T-helper 1 cell treated with Interleukin-12 subunit alpha and Interleukin-12 subunit beta and Interleukin-4 antibody, amounts not matched to agents 30 μg/mL and 1 μg/mL, for 36 hours (primary cell): ENCODE measurements at regions not wholly inside any gene's neighbourhood (a gene's known extent, or its start where the extent isn't known, plus 50 kb on each side); places are given as distances from the start of the nearest gene placed in this dataset.

Experiments
- H3K27ac Mint-ChIP-seq: one replicate; pipeline ENCODE4 v1.8.0; 2021; ENCODE audit warnings: mild to moderate bottlenecking, mixed read lengths
- H3K27me3 Mint-ChIP-seq: one replicate; pipeline ENCODE4 v1.8.0; 2021; ENCODE audit warnings: low read depth, mixed read lengths
- H3K36me3 Mint-ChIP-seq: one replicate; pipeline ENCODE4 v1.8.0; 2021; ENCODE audit warnings: low read depth, mixed read lengths
- H3K4me1 Mint-ChIP-seq: one replicate; pipeline ENCODE4 v1.8.0; 2021; ENCODE audit warnings: low read depth, mixed read lengths
- H3K4me3 Mint-ChIP-seq: one replicate; pipeline ENCODE4 v1.8.0; 2021; ENCODE audit warnings: mild to moderate bottlenecking, moderate library complexity, mixed read lengths
- H3K9me3 Mint-ChIP-seq: one replicate; pipeline ENCODE4 v1.8.0; 2021; ENCODE audit warnings: mixed read lengths

DNA sequence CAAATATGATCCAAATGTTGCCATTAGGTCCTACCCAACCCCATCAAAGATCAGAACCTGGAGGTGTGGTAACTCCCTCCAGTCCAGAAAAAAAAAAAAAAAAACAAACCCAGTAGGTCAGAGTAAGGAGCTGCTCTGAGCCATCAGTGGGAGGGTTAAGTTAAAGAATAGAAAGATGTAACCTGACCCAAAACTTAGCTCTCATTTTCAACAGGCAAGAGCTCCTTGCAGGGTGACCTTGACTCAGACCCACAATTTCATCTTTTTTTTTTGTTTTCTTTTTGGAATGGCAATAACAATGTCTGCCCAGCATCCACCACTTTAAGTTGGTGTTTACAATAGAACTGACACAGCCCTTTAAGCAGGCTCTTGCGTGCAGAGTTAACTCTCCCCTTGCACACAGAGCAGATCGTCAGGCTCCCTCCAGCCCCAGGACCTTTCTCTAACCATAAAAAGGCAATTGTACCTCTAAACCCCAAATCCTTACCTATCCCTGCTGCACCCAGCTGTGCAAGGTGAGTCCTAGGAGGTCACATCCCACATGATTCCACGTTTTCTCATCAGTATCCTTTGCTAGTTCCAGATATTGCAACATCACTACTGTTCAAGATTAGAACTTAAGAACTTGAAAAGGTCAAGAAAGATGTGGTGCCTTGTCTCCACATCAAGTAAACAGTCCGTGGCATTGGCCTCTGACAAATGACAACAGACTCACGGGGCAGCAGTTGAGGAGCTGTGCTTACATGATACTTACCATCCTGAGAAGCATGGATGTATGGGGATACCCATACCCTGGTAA lies 178.6 kb upstream of the EEA1 start:
- Mint-ChIP-seq H3K9me3 (no peaks in the 10 kb centered on the region), H3K4me1 (no peaks in the 10 kb centered on the region), H3K27me3 (no peaks in the 10 kb centered on the region), H3K27ac (no peak overlapping the region), H3K4me3 (no peak overlapping the region), H3K36me3 (no peaks in the 10 kb centered on the region)

DNA sequence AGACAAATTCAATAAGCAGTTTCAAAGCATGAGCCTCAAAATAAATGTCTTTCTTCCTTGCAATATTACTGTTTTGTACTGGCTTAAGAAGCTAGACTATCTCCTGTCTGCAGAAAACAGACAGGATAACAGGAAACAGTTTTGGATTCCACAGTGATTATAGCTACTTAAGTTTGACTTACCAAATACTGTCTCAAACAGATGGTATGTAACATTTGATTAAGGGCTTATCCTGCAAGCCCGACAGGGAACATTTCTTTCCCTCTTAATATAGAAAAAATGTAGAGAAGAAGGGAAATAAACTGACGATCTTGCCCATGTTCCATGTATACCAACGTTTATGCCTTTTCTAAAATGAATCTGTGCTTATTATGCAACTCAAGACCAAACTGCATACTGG lies 179.9 kb upstream of the EEA1 start:
- Mint-ChIP-seq H3K9me3 (no peaks in the 10 kb centered on the region), H3K27me3 (no peaks in the 10 kb centered on the region), H3K27ac (no peak overlapping the region), H3K36me3 (no peaks in the 10 kb centered on the region), H3K4me1 (no peaks in the 10 kb centered on the region), H3K4me3 (no peak overlapping the region)

DNA sequence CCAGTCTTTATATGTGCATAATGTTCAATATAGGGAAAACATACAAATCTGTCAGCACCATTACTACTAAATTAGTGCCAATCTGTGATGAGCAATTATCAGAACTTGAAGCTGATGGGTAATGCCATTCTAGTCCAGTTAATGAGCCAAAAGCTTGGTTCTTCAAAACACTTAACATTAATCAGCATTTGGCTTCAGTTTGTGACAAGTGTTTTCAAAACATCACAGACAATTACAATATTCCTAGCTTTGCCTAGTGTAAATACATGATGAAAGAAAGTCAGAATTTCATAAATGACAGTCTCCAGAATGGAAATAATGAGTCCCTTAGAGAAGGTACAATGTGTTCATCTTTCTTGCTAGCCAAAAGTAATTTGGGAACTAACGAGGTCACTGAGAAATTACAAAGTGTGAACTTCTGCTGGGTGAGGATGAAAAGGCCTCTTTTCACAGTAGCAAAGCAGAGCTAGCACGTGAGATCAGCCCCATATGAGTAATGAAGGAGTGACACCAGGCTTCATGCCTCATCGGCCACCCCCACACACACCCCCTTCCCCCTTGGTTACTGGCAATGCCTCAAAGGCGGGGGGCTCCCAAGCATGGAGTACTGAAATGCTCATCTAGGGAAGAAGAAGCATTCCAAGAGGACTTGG lies 180.6 kb upstream of the EEA1 start:
- Mint-ChIP-seq H3K36me3 (no peaks in the 10 kb centered on the region), H3K27ac (no peak overlapping the region), H3K4me3 (no peak overlapping the region), H3K4me1 (no peaks in the 10 kb centered on the region), H3K27me3 (no peaks in the 10 kb centered on the region), H3K9me3 (no peaks in the 10 kb centered on the region)

DNA sequence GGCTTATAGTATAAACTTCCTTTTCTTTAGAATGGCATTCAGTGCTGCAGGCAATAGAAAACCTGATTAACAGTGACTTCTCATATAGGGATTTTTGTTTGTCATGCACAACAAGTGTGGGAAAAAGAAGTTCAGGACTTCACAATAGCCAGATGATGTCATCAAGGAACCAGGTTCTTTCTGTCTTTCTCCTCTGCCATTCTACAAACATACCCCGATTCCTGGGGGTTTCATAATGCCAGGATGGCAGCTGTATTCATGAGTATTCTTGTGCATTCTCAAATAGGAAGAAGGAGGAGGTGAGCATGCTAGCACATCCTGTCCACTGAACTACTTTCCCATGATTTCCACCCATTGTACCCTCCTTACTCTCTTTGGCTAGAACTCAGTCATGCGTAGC lies 182.7 kb upstream of the EEA1 start:
- no peaks in the 10 kb centered on the region for H3K4me1 Mint-ChIP-seq
- no peaks in the 10 kb centered on the region for H3K9me3 Mint-ChIP-seq
- no peak overlapping the region for H3K27ac Mint-ChIP-seq
- no peaks in the 10 kb centered on the region for H3K27me3 Mint-ChIP-seq
- H3K36me3 Mint-ChIP-seq = no peaks in the 10 kb centered on the region
- no peak overlapping the region for H3K4me3 Mint-ChIP-seq

DNA sequence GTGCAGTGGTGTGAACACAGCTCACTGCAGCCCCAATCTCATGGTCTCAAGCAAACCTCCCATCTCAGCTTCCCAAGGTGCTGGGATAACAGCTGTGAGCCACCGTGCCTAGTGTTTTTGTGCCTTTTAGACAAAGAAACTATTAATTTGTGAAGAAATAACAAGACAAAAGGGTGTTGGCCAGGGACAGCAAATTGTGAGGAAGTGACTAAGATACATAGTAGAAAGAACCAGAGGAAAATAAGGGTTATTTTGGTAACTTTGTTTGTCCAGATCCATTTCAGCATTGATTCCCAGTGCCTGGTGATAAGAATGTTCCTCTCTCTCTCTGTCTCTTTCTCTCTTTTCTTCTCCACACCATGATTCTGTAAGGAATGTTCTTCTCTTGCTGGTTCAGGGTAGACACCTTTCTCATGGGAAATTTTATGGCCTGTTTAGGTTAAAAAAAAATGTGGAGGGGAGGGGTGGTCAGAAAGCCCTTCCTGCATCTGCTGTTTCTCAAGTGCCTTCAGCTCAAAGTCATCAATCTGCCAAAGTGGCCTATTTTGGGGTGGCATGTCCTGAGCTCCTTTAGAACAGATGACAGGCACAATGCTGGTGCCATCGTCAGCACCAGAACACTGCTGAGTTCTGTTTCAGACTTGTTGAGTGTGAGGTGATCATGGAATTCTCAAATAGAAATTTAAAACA lies 184.4 kb upstream of the EEA1 start:
- H3K27me3 Mint-ChIP-seq = no peaks in the 10 kb centered on the region
- H3K36me3 Mint-ChIP-seq = no peaks in the 10 kb centered on the region
- no peaks in the 10 kb centered on the region for H3K9me3 Mint-ChIP-seq
- H3K4me3 Mint-ChIP-seq = no peak overlapping the region
- H3K4me1 Mint-ChIP-seq = no peaks in the 10 kb centered on the region
- H3K27ac Mint-ChIP-seq = no peak overlapping the region

DNA sequence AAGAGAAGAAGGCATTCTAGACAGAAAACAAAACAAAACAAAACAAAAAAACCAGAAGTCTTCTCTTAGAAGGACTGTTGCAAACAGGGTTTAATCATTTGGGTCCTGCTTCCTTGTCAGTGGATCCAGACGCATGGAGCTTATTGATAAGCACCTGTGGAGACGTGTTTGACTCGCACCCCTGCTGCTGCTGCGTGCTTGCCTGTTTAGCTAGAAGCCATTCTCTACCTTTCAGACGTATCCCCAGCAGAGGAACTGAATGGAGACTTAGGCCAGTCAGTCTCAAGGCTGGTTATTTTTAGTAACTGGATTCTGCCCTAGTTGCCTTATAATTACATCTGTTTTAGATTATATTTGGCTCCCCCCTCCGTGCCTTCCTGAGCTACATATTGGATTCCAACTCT lies 186.1 kb upstream of the EEA1 start:
- Mint-ChIP-seq H3K9me3 (no peaks in the 10 kb centered on the region), H3K27me3 (peaks cover 4% of the 10 kb centered on the region), H3K27ac (no peak overlapping the region), H3K4me3 (no peak overlapping the region), H3K4me1 (no peaks in the 10 kb centered on the region), H3K36me3 (no peaks in the 10 kb centered on the region)

DNA sequence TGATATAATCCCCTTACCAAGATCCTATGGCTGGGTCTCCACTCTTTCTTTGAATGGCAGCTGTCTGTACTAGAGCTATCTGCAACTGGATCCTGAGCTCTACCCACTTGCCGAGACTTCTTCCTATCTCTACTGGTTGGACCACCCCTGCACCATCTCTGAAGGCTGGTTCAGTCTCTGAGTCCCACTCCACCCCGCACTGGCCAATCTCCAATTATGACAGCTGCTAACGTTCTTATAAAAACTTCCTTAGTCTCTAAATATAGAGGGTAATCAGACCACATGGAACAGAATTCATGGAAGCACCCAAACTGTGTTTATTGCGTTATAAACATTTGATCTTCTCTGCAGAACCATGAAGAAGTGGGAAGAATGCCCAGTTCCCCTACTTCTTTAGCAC lies 186.6 kb upstream of the EEA1 start:
- Mint-ChIP-seq H3K27ac (no peak overlapping the region), H3K4me3 (no peak overlapping the region)

DNA sequence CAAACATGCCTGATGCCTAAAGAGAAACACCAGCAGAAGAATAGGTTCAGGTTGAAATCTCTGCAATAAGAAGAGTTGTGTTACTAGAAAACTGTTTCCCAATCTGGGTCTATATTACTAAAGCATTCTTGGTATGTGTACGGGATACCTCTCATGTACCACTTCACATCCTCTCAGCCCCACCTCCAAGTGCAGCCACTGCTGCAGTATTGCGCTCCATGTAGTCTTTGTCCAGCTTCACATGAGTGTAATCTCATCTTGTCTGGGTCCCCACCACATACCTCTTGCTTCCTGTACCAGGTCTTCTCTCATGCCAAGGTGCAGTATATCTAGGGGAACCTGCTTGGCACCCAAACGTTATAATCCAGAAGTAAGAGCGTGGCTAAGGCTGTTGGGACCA lies 187.5 kb upstream of the EEA1 start:
- Mint-ChIP-seq H3K4me3 (no peak overlapping the region), H3K36me3 (no peaks in the 10 kb centered on the region), H3K9me3 (no peaks in the 10 kb centered on the region), H3K27me3 (peaks cover 4% of the 10 kb centered on the region), H3K27ac (no peak overlapping the region), H3K4me1 (no peaks in the 10 kb centered on the region)

More for the DNA sequence above, 186.6 kb upstream of the EEA1 start:
- H3K27me3 Mint-ChIP-seq = peaks cover 4% of the 10 kb centered on the region
- no peaks in the 10 kb centered on the region for H3K9me3 Mint-ChIP-seq
- no peaks in the 10 kb centered on the region for H3K4me1 Mint-ChIP-seq
- no peaks in the 10 kb centered on the region for H3K36me3 Mint-ChIP-seq

DNA sequence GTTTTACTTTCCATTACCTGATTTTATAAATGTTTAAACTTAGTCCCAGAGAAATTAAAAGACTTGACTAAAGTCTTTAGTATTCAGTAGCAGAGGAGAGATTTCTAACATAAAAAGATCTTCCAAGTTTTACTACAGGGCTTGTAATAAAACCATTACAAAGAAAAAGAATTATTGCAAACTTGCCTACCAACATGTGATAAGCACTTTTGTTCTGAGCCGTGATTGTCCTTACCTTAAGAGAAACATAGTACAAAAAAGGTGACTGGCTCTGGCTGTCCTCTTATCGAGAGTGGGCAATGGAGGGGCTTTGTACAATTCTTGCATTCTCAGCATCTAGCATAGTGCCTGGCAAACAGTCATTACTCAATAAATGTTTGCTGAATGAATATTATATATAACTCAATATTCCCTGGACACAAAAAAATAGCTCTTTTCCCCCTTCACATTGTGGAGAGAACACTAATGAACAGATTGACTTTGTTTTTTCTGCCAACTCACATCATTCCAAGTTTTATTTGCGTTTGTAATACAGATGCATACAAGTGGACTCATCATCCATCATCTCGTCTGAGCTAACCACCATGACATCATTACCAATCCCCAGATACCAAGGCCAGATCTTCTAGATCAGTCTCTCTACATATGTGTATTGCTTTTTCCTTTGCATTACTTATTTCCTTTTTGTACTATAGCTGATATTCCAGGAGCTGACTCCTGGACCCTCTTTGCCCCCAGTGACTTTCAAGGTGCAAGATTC lies 192.8 kb upstream of the EEA1 start:
- peaks cover 4% of the 10 kb centered on the region for H3K27me3 Mint-ChIP-seq
- H3K4me1 Mint-ChIP-seq = no peaks in the 10 kb centered on the region
- H3K4me3 Mint-ChIP-seq = no peak overlapping the region
- H3K36me3 Mint-ChIP-seq = no peaks in the 10 kb centered on the region
- no peak overlapping the region for H3K27ac Mint-ChIP-seq
- H3K9me3 Mint-ChIP-seq = no peaks in the 10 kb centered on the region

DNA sequence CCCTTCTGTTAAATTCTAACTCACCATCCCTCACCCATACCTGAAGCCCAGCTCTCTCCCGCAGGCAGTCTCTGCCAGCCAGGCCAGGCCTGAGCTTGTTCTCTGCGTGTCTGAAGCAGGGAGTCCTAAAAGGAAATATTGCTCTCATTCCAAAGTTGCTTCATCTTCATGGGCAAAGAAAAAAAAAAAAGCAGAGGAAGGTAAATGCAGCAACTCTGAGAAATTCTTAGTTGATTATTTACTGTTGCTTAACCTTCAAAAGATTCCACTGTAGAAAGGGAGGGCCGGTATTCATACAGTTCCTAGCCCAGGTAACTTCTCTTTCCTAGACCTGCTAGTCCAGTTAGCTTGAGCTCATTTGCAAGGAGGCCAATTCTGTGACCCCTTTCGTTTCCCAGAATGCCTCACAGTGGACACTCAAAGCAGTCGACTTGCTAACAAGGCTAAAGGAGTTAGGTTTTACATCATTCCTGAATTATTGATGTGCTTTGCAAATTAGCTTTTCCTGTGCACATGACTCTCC lies 193.5 kb upstream of the EEA1 start:
- no peaks in the 10 kb centered on the region for H3K9me3 Mint-ChIP-seq
- no peak overlapping the region for H3K4me3 Mint-ChIP-seq
- H3K36me3 Mint-ChIP-seq = no peaks in the 10 kb centered on the region
- H3K4me1 Mint-ChIP-seq = no peaks in the 10 kb centered on the region
- H3K27me3 Mint-ChIP-seq = peaks cover 4% of the 10 kb centered on the region
- H3K27ac Mint-ChIP-seq = no peak overlapping the region

DNA sequence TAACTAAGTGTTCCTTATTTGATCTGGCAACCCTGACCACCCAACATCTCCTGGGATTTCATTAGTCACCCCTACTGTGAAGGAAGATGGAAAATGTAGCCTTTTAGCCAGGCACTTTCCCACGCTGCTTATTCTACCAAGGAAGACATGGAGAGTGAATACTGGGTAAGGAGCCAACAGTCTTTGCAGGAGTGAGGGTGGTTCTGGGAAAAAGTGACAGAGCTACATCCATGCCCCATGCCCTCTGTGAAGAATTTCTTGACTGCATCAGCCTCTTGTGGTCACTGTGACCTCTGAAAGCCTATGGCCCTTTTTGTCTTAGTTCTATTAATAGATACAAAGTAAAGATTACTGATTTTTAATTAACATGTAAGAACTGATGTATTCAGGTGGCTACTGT lies 196.0 kb upstream of the EEA1 start:
- no peaks in the 10 kb centered on the region for H3K4me1 Mint-ChIP-seq
- H3K27ac Mint-ChIP-seq = no peak overlapping the region
- no peak overlapping the region for H3K4me3 Mint-ChIP-seq
- H3K27me3 Mint-ChIP-seq = no peaks in the 10 kb centered on the region
- H3K9me3 Mint-ChIP-seq = no peaks in the 10 kb centered on the region
- H3K36me3 Mint-ChIP-seq = no peaks in the 10 kb centered on the region

DNA sequence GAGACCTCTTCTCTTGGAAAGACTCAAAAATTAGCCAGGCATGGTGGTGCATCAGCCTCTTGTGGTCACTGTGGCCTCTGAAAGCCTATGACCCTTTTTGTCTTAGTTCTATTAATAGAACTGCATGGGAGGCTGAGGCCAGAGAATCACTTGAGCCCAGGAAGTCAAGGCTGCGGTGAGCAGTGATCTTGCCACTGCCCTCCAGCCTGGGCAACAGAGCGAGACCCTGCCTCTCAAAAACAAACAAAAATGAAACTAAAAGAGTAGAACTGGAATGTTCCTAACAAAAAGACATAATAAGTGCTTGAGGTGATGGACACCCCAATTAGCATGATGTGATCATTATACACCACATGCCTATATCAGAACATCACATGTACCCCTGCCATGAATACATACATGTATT lies 197.0 kb upstream of the EEA1 start:
- no peaks in the 10 kb centered on the region for H3K27me3 Mint-ChIP-seq
- H3K4me3 Mint-ChIP-seq = no peak overlapping the region
- no peak overlapping the region for H3K27ac Mint-ChIP-seq

DNA sequence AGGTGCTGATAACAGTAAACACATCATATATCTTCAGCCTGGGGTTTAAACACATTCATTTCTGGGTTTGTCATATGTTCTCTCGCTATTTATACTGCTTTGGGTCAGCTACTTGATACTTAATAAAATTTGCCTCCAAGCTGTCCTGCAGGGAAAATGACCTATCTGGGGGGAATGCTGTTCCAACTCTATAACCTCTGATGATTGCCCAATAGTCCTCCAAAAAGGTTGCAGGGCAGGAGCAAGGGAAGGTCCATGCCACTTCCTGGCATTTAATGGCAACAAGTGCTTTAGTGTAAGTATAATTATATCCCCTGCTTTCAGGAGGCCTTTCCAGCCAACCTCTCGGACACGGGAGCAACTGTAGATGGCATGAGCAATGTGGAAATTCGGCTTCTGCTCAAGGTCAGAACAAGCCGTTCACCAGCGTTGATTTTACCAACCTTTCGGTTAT lies 198.0 kb upstream of the EEA1 start:
- no peaks in the 10 kb centered on the region for H3K9me3 Mint-ChIP-seq
- H3K4me3 Mint-ChIP-seq = no peak overlapping the region
- H3K36me3 Mint-ChIP-seq = no peaks in the 10 kb centered on the region
- H3K27me3 Mint-ChIP-seq = no peaks in the 10 kb centered on the region
- H3K4me1 Mint-ChIP-seq = no peaks in the 10 kb centered on the region
- no peak overlapping the region for H3K27ac Mint-ChIP-seq

More for the DNA sequence above, 197.0 kb upstream of the EEA1 start:
- no peaks in the 10 kb centered on the region for H3K4me1 Mint-ChIP-seq
- H3K9me3 Mint-ChIP-seq = no peaks in the 10 kb centered on the region
- no peaks in the 10 kb centered on the region for H3K36me3 Mint-ChIP-seq

DNA sequence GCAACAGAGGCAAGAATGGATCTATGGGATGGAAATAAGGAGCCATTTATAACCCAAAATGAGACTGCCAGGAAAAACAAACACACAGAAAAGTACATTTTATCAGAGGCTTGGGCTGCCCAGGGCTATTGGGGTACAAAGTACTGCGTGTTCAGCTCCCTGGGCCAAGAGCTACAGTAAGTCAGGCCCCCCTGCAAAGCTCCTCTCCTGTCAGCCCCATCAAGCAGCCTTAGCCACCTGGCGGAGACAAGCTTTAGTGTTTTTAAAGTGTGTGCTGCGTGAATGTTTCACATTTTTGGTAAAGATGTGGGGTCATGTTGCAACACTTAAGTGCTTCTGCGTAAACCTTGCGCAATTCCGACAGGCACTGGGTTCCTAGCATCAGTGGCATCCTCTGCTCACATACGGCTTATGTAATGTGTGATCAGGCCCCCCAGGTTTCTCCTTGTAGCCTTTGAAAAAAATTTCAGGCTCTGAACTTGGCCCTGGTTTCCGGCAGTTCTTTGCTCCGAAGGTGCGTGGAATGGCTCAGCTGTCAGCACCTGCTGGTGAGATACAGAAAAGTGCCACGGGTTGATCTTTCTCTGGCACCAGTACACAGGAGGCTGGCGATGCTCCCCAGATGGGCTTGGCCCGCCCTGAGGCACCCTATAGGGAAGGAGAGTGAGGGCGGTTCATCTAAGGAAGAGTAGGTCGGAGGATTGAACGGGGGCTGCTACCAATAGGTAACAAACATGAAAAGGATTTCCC lies 198.7 kb upstream of the EEA1 start:
- Mint-ChIP-seq H3K4me1 (no peaks in the 10 kb centered on the region), H3K9me3 (no peaks in the 10 kb centered on the region), H3K27ac (no peak overlapping the region), H3K4me3 (no peak overlapping the region), H3K27me3 (no peaks in the 10 kb centered on the region), H3K36me3 (no peaks in the 10 kb centered on the region)
